Activated B cell treated with CpG ODN at 0.5 μM for 24 hours (primary cell): ENCODE measurements at regions not wholly inside any gene's neighbourhood (a gene's known extent, or its start where the extent isn't known, plus 50 kb on each side); places are given as distances from the start of the nearest gene placed in this dataset.

Experiments
- ATAC-seq: fragments of 200-7000 bp; cut with Tn5 transposase; one replicate; pipeline ENCODE4 v1.10.0; 2021; ENCODE audit warnings: low read depth, mild to moderate bottlenecking, moderate library complexity
- CTCF ChIA-PET: fragments of 350-600 bp; sonication (Branson Sonifier 250); formaldehyde crosslinking; loops from one replicate; lab custom pipeline; 2021; ENCODE audit warnings: antibody characterized with exemption; lab: Charles Lee
- POLR2A ChIA-PET: fragments of 350-600 bp; sonication (Branson Sonifier 250); formaldehyde crosslinking; loops from one replicate; lab custom pipeline; 2021; ENCODE audit warnings: antibody characterized with exemption; lab: Charles Lee
- DNase-seq: peaks from one replicate; pipeline ENCODE4 v3.0.0; 2022
- H3K27ac Mint-ChIP-seq: one replicate; pipeline ENCODE4 v1.8.0; 2020; ENCODE audit warnings: mixed read lengths
- H3K27me3 Mint-ChIP-seq: one replicate; pipeline ENCODE4 v1.8.0; 2021; ENCODE audit warnings: mixed read lengths
- H3K36me3 Mint-ChIP-seq: one replicate; pipeline ENCODE4 v1.8.0; 2021; ENCODE audit warnings: low read depth, mixed read lengths
- H3K4me1 Mint-ChIP-seq: one replicate; pipeline ENCODE4 v1.8.0; 2021; ENCODE audit warnings: mixed read lengths
- H3K4me3 Mint-ChIP-seq: one replicate; pipeline ENCODE4 v1.8.0; 2020; ENCODE audit warnings: mild to moderate bottlenecking, mixed read lengths
- H3K9me3 Mint-ChIP-seq: one replicate; pipeline ENCODE4 v1.8.0; 2020; ENCODE audit warnings: mixed read lengths
- intact Hi-C: fragments of 100-400 bp; cut with micrococcal nuclease; formaldehyde crosslinking; loops from one replicate; pipeline ENCODE4 v1.15.1; 2024
- TF ChIP-seq, protein P1 (sequence below): fragments of 200-600 bp; IDR thresholded peaks from one replicate; pipeline ENCODE4 v1.8.0; 2022; ENCODE audit warnings: antibody characterized with exemption, mild to moderate bottlenecking

DNA sequence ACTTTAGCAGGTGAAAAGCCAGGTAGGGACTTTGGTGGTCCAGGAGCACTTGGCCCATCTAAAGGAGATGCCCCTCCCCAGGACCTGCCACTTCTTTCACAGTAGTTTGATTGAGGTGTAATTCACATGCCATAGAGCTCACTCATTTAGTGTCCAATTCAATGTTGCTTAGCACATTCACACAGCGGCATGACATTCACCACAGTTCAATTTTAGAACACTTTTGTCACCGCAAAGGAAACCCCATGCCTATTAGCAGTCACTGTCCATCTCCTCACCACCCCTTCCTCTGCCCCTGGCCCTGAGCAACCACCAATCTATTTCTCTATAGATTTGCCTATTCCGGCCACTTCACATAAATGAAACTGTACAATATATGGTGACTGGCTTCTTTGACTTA, 211.6 kb upstream of the ZMIZ1 start:
- Mint-ChIP-seq H3K36me3 (no peaks in the 10 kb centered on the region), H3K4me1 (no peaks in the 10 kb centered on the region), H3K27ac (no peak overlapping the region), H3K4me3 (no peak overlapping the region), H3K9me3 (no peaks in the 10 kb centered on the region), H3K27me3 (peaks cover 21% of the 10 kb centered on the region)
- CTCF ChIA-PET = no interaction called here
- TF ChIP-seq, protein P1, sequence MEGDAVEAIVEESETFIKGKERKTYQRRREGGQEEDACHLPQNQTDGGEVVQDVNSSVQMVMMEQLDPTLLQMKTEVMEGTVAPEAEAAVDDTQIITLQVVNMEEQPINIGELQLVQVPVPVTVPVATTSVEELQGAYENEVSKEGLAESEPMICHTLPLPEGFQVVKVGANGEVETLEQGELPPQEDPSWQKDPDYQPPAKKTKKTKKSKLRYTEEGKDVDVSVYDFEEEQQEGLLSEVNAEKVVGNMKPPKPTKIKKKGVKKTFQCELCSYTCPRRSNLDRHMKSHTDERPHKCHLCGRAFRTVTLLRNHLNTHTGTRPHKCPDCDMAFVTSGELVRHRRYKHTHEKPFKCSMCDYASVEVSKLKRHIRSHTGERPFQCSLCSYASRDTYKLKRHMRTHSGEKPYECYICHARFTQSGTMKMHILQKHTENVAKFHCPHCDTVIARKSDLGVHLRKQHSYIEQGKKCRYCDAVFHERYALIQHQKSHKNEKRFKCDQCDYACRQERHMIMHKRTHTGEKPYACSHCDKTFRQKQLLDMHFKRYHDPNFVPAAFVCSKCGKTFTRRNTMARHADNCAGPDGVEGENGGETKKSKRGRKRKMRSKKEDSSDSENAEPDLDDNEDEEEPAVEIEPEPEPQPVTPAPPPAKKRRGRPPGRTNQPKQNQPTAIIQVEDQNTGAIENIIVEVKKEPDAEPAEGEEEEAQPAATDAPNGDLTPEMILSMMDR = no peak
- no peak for ATAC-seq
- no peak for DNase-seq
- POLR2A ChIA-PET = no interaction called here
- intact Hi-C loops = no loop called here

DNA sequence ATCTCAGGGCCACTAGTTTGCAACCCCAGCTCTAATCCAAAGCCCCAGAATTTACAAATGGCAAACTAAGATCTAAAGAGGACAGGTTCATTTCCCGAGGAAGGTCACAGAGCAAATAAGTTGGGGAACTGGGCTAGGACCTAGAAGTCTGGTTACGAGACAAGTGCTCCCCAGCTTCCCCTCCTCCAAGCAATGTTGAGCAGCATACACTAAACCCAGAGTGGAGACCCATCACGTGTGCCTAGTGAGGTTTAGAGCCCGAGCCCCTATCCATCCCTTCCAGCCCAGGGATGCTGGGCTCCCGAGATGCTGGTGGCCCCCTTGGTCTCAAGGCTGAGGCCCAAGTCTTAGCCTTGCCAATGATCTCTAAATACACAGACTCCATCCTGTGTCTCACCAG, 209.5 kb upstream of the ZMIZ1 start:
- peaks cover 20% of the 10 kb centered on the region for H3K27me3 Mint-ChIP-seq
- intact Hi-C loops = no loop called here
- no peak overlapping the region for H3K4me3 Mint-ChIP-seq
- H3K27ac Mint-ChIP-seq = no peak overlapping the region
- H3K9me3 Mint-ChIP-seq = no peaks in the 10 kb centered on the region
- TF ChIP-seq, protein P1 = no peak
- no peaks in the 10 kb centered on the region for H3K4me1 Mint-ChIP-seq
- ChIA-PET POLR2A (no interaction called here), CTCF (no interaction called here)
- DNase-seq (no peak), ATAC-seq (no peak)
- no peaks in the 10 kb centered on the region for H3K36me3 Mint-ChIP-seq

DNA sequence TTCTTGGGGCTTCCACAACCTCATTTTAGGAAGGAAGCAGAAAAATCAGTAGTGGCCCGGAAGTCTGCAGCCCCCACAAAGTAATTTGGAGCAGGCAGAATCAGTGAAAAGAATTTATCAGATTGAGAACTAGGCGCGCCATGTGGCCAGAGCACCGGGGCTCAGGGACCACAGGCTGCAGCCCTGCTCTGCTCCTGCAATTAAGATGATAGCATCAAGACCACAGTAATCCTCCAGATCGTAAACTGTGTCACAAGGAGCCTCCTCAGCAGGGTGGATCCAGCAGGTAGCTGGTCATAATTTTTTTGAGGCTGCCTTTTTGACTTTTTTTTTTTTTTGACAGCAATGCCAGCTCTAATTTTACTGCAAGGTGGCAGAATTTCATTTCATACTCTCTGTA, 209.0 kb upstream of the ZMIZ1 start:
- H3K27ac Mint-ChIP-seq = no peak overlapping the region
- peaks cover 18% of the 10 kb centered on the region for H3K27me3 Mint-ChIP-seq
- CTCF ChIA-PET = no interaction called here

DNA sequence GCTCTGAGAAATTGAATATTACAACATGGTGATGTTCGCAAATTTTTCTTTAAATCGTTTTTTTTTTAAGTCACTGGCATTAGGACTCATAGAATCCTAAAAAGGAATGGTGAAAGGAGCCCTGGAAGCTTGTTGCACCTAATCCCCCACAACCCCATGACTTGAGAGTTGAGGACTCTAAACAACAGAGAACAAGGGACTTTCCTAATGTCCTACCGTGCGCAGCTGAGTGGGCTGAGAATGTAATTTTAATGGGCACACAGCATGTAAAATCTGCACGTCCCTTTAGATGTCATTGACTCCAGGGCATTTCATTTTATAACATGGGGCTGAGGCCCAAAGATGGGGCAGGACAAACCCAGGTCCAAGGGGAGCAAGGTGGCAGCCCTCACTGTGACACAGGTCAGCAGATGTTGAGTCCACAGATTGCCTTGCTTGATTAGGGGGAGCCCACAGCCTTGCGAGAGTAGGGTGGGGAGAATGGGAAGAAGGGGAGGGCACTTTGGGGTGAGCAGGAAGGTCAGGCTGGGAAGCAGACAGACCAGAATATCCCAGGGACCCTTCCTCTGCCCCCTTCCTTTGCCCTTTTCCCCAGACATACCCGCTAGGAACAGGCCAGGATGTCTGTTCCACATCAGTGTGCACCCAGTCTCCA, 208.4 kb upstream of the ZMIZ1 start:
- ATAC-seq (no peak), DNase-seq (no peak)
- ChIA-PET POLR2A (interaction anchor here (0.7 kb wide), 1 partner anchor 389 kb away, joined by 3 read pairs; no protein-coding TSS in a partner anchor), CTCF (no interaction called here)
- H3K36me3 Mint-ChIP-seq = no peaks in the 10 kb centered on the region
- H3K4me3 Mint-ChIP-seq = no peak overlapping the region
- H3K27me3 Mint-ChIP-seq = peaks cover 18% of the 10 kb centered on the region
- TF ChIP-seq, protein P1 = no peak
- H3K27ac Mint-ChIP-seq = no peak overlapping the region
- intact Hi-C loops = no loop called here
- no peaks in the 10 kb centered on the region for H3K9me3 Mint-ChIP-seq
- no peaks in the 10 kb centered on the region for H3K4me1 Mint-ChIP-seq

More for the DNA sequence above, 209.0 kb upstream of the ZMIZ1 start:
- no peak for ATAC-seq
- TF ChIP-seq, protein P1 = no peak
- H3K36me3 Mint-ChIP-seq = no peaks in the 10 kb centered on the region
- POLR2A ChIA-PET = no interaction called here
- DNase-seq = no peak
- H3K4me3 Mint-ChIP-seq = no peak overlapping the region
- no peaks in the 10 kb centered on the region for H3K9me3 Mint-ChIP-seq
- H3K4me1 Mint-ChIP-seq = no peaks in the 10 kb centered on the region
- intact Hi-C loops = no loop called here

DNA sequence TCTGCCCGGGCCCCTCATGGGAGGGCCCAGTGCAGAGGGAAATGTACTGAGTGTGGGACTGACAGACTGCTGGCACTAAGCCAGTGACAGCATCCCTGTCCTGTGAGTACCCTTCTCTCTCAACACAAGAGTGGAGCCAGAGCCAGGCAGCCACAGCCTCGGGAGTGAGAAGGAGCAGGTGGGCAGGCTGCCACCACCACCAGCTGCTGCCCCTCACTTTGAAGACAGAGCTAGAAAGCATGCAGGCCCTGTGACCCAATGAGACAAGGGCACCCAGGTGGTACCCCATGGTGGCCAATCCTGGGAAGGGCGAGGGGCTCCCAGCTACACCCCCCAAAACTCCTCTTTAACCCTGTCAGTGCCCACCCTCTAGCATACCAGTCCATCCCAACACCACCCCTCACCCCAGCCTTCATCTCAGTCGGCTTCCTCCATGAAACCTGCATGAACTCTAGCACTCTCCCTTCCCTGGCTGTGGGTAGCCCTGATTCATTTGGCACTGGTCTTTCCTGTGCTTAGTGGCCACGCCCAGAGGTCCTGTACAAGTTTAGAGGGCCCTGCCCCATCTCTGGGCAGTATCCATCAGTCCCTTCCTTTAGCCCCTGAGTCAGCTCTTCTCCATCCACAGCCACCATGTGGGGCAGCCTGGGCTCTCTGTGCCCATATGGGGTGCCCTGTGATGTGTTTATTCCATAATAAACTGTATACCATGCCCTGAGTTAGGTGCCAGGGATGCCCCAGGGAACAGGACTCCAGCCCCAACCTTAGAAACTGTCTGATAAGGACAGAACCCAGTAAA, 207.0 kb upstream of the ZMIZ1 start:
- H3K36me3 Mint-ChIP-seq = no peaks in the 10 kb centered on the region
- peaks cover 18% of the 10 kb centered on the region for H3K27me3 Mint-ChIP-seq
- no peaks in the 10 kb centered on the region for H3K9me3 Mint-ChIP-seq
- TF ChIP-seq, protein P1 = no peak
- no peak overlapping the region for H3K4me3 Mint-ChIP-seq
- H3K27ac Mint-ChIP-seq = no peak overlapping the region
- ATAC-seq = no peak
- intact Hi-C loops = no loop called here
- POLR2A ChIA-PET = no interaction called here
- DNase-seq = no peak
- no peaks in the 10 kb centered on the region for H3K4me1 Mint-ChIP-seq
- CTCF ChIA-PET = no interaction called here
